Hematopoietic multipotent progenitor cell treated with erythropoietin and hydrocortisone succinate and interleukin-3 and kit ligand, for 4 days (in vitro differentiated cells): ENCODE measurements at regions not wholly inside any gene's neighbourhood (a gene's known extent, or its start where the extent isn't known, plus 50 kb on each side); places are given as distances from the start of the nearest gene placed in this dataset.

ENCODE experiments used
- DNase-seq: peaks from one replicate; pipeline ENCODE4 v3.0.0-alpha.2; 2015

GRCh38 chr2:118696786-118697465, 150.5 kb downstream of the EN1 start:
- DNase-seq: no peak

- DNase-seq: no peak
Observed at GRCh38 chr2:118693287-118693822, 154.1 kb downstream of the EN1 start.

DNA sequence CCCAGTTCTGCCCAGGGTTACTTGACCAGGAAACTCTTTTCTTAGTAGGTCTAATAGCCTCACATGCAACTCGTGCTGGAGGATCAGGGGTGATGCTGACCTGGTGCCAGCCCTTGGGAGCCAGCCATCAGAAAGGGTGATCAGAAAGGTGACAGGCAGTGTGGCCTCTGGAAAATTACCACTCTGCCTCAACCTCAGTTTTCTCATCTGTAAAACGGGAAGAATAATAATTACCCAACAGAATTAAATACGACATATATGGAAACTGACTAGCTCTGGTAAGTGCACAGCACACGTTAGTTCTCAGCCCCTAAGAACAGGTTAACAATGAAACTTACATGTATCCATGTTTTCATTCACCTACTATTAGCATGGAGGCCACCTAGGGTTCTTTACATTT, 157.6 kb downstream of the EN1 start:
- no peak for DNase-seq

GRCh38 chr2:118689456-118689855, 158.0 kb downstream of the EN1 start:
- DNase-seq: no peak

DNA sequence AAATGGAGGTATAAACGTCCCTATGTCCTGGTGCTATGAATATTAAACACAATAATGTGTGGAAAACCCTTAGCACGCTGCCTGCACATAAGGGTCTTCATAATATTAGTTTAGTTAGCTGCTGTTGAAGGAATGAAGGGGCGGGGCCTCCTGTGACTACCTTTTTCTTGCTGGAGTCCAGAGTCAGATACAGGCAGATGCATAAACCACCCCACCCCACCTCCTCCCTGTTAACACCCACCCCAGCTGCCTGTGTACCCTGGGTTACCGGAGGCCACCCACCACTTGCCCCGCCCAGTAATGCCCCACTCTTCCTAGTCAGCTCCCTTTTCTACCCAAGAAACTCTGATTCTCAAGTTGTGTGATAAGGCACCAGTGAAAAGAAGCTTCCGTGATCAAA, 158.4 kb downstream of the EN1 start:
- DNase-seq: no peak

DNA sequence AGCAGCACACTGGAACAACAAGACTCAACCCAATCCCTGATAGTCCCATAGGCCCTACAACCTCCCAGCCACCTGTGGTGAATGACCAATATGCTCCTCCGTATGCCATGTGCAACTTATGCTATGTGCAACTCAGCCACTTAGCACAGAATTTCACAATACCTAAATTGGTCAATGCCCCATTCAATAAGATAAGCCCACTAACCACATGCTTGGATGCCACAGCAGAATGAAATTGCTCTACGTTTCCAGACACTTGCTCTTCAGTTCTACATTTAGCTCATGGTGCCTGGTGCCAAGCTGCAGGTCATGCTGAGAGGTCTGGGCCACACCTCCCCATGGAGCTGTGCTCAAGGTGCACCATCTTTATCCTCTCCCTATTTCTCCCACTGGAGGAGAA, 159.8 kb downstream of the EN1 start:
- DNase-seq: peak; percentile 32

DNA sequence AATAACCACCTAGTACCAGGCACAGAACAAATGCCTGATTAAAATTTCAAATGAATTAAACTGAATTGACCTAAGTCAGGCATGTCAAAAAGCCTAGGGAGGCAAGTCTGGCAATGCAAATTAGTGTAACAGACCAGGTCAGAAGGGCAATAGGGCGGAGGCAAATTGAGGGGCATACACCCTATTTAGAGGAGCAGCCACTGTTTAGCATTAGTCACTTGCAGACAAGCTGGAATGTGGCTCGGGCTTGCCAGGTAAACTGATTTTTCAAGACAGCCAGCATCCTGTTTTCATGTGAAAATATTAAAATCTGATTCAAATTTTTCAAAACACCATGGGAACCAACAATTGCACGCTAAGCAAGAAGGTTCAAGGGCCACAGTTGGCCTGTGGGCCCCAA, 160.3 kb downstream of the EN1 start:
- no peak for DNase-seq

DNA sequence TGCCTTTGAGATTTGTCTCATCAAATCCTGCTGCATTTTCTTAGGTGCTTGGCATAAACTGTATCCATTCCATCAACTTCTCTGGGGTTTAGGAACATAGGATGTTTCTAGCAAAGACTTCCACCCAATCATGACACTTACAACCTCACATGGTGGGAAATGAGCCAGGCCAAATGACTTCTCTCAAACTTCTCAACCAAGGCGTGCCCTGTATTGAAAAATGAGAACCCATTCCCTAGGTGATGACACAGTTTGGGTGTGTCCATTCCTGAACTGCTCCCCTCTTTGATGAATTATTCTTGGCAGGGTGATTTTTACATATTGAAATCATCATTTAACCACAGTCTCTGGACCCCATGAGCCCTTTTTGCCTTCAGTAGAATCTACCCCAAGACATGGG, 161.1 kb downstream of the EN1 start:
- no peak for DNase-seq

DNA sequence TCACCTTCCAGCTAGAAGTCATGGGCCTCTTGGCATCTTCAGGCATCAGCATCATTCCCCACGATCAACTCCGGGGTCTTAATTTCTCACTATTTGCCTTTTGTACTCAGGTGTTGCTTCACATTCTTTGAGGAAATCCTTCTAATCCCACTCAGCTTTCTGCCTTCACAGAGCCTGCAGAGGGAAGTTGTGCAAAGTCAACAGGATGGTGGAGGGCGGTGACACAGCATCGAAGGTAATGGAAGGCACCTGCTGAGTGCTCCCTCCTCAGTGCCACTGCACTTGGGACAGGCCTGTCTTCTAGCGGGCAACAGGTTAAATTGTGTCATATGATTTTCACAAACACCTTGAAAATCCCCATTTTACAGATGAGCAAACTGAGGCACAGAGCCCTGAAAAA, 164.0 kb downstream of the EN1 start:
- DNase-seq: no peak

- DNase-seq: no peak
Observed at GRCh38 chr2:118678985-118679384, 168.5 kb downstream of the EN1 start.

GRCh38 chr2:118677546-118677945, 169.9 kb downstream of the EN1 start:
- DNase-seq: no peak

DNA sequence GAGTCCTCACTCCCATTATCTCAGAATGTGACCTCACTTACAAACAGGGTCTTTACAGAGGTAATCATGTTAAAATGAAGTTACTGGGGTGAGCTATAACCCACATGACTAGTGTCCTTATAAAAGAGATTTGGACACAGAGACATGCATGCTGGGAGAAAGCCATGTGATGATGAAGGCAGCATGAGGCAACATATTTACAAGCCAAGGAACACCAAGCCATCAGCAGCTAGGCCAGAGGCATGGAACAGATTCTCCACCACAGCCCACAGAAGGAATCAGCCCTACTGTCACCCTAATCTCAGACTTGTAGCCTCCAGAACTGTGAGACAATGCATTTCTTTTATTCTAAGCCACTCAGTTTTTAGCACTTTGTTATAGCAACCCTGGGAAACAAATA, 171.9 kb downstream of the EN1 start:
- DNase-seq: no peak

DNA sequence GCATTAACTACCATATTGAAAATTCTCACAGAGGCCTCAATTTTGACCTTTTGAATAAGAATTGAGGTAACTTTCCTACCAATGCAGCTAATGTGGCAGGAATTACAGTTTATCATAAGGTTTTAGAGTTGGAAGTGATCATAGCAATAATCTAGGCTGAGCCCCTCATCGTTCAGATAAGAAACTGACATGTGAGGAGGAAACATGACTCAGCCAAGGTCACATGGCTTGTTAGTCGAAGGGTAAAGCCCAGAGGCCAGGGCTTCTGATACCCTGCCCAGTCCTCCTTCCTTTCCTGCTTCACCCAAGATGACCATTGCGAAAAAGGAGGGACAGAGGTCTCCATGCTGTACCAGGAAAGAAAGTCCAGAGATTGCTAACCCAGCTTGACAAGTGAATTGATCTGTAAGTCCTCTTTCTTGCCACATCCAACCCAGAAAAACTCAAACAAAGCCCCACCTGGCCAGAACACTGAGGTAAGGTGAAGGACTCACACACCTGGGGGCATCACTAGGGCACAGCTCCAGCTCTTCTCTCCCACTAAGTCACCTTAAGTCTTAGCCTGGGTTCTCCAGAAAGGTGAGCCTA, 174.8 kb downstream of the EN1 start:
- DNase-seq: no peak

GRCh38 chr2:118671701-118672454, 175.6 kb downstream of the EN1 start:
- DNase-seq: no peak

GRCh38 chr2:118670838-118671237, 176.6 kb downstream of the EN1 start:
- DNase-seq: no peak

- DNase-seq: no peak
Observed at GRCh38 chr2:118670276-118670675, 177.2 kb downstream of the EN1 start.

- no peak for DNase-seq
Observed at GRCh38 chr2:118669654-118670053, 177.8 kb downstream of the EN1 start.

GRCh38 chr2:118668431-118669424, 178.7 kb downstream of the EN1 start:
- no peak for DNase-seq

DNA sequence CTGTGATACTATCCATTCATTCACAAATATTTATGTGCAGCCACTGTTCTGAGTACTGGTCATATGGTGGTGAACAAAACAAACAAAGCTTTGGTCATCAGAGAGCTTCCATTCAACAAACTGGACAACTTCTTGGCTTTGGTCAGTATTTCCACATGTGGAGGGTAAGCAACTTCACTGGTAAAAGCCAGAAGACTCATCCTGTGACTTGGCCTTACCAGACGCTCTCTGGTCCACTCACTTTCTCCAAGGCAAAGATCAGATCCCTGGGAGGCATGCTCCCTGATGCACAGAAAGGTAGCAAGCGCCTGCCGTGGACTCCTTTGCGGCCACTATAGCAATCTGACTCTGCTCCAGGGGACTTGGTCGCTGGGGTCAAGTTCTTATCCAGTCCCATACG, 179.5 kb downstream of the EN1 start:
- no peak for DNase-seq

DNA sequence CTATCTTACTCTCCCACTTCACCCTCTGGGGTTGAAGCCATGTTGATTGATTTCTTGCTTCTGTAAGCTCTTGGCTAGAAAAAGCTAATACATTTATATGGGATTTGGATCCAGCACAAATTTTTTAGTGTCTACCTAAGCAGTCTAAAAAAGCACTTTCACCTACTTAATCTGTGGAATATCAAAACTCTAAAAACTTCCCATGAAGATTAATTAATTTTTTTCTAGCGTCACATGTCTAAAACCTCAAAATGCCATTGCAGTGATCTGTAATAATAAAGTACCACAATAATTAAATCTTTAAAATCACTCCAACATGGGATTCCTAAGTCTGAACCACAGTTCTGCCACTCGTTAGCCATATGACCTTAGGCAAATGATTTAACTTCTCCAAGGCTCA, 180.1 kb downstream of the EN1 start:
- DNase-seq: no peak

DNA sequence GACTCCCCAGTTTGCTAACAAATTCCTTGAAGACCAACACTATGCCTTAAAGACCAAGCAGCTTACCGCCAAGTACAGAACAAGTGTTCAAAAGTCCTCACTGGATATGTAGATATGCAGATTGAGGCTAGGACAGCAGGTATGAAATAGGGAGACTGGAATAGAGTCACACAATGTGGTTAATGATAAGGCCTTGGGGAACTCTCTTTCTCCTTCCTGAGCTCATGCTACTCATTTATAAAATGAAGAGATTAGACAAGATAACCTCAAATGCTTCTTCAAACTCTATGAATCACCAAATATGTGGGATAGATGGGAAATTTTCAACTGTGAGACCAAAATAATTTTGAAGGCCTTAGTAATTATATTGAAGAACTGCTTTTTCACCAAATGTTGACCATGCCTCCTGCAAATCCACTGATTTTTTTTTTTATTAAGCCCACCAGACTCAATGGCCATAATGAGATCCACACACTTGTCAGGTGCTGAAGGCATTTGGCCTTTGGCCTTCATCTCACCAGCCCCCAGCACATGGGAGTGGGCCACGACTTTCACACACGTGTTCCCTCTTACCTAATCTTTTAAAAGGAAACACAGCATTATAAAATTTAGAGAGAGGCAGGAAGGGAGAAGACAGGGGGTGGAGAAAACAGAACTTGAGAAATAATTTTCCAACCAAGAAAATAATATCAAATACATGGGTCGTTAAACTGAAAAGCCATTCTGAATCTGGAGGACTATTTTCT, 181.5 kb downstream of the EN1 start:
- DNase-seq: no peak

DNA sequence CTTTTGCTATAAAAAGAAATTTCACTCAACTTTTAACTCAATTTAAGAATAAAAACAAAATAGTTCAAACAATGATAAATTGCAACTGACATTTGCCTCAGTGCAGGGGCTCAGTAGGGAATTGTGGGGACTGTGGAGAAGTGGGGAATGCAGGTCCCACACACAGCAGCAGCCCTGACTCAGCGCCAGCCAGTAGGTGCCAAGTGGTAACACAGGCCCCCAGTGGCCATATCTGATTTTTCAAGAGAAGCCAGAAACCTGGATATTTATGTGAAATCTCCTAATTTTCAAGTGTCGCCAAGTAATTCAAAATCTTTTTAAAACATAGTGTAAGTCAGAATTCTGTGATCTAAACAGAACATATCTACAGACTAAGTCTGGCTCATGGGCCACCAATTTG, 186.3 kb downstream of the EN1 start:
- DNase-seq: no peak
